Putamen (tissue), 1 donor: ENCODE measurements at regions not wholly inside any gene's neighbourhood (a gene's known extent, or its start where the extent isn't known, plus 50 kb on each side); places are given as distances from the start of the nearest gene placed in this dataset.
A peak's percentile ranks its signal among the peaks of the same experiment; 100 is the strongest.

Source experiments
- DNase-seq: peaks from one replicate; pipeline ENCODE4 v3.0.0-alpha.2; 2016; ENCODE audit warnings: low spot score

- DNase-seq = no peak
Observed at GRCh38 chr9:89881431-89881830, 276.6 kb downstream of the GADD45G start.

- no peak for DNase-seq
Observed at GRCh38 chr9:89882930-89883361, 278.1 kb downstream of the GADD45G start.

- DNase-seq = no peak
Observed at GRCh38 chr9:89883401-89884341, 278.9 kb downstream of the GADD45G start.

GRCh38 chr9:89884356-89885083 lies 279.7 kb downstream of the GADD45G start:
- no peak for DNase-seq

- no peak for DNase-seq
Observed at GRCh38 chr9:89885156-89885555, 280.3 kb downstream of the GADD45G start.

GRCh38 chr9:89886281-89886700 lies 281.5 kb downstream of the GADD45G start:
- no peak for DNase-seq

- no peak for DNase-seq
Observed at GRCh38 chr9:89887286-89887685, 282.5 kb downstream of the GADD45G start.

GRCh38 chr9:89888233-89888632 lies 283.4 kb downstream of the GADD45G start:
- no peak for DNase-seq

- no peak for DNase-seq
Observed at GRCh38 chr9:89888677-89889076, 283.9 kb downstream of the GADD45G start.

GRCh38 chr9:89889865-89890264 lies 285.1 kb downstream of the GADD45G start:
- no peak for DNase-seq

GRCh38 chr9:89890326-89890980 lies 285.6 kb downstream of the GADD45G start:
- DNase-seq = no peak

GRCh38 chr9:89891221-89891590 lies 286.4 kb downstream of the GADD45G start:
- no peak for DNase-seq

- peak; percentile 62 for DNase-seq
Observed at GRCh38 chr9:89891591-89892304, 286.9 kb downstream of the GADD45G start.

GRCh38 chr9:89892920-89893319 lies 288.1 kb downstream of the GADD45G start:
- no peak for DNase-seq

- no peak for DNase-seq
Observed at GRCh38 chr9:89893886-89894285, 289.1 kb downstream of the GADD45G start.

- DNase-seq = no peak
Observed at GRCh38 chr9:89896806-89897340, 292.1 kb downstream of the GADD45G start.

- DNase-seq = no peak
Observed at GRCh38 chr9:89899573-89899972, 294.8 kb downstream of the GADD45G start.

GRCh38 chr9:89901920-89902319 lies 297.1 kb downstream of the GADD45G start:
- DNase-seq = no peak

- no peak for DNase-seq
Observed at GRCh38 chr9:89902450-89903140, 297.8 kb downstream of the GADD45G start.

- no peak for DNase-seq
Observed at GRCh38 chr9:89903141-89903475, 298.3 kb downstream of the GADD45G start.
